ENCODE measurements at regions not wholly inside any gene's neighbourhood (a gene's known extent, or its start where the extent isn't known, plus 50 kb on each side); places are given as distances from the start of the nearest gene placed in this dataset.
"Not testable (repeated sequence)": the region's sequence is repeated elsewhere in the genome, so short reads cannot be mapped to it uniquely, and the experiment has no call there.

- H2BK15ac ChIP-seq (ENCODE audit: low read depth, low read length); H2BK20ac ChIP-seq (ENCODE audit: low read depth, low read length); H3K4me2 ChIP-seq (ENCODE audit: low read depth, low read length); H4K8ac ChIP-seq (ENCODE audit: low read depth in 2 of 2, low read length in 2 of 2); H3K4me3 ChIP-seq (ENCODE audit: insufficient read depth, low read depth, low read length); H4K20me1 ChIP-seq (ENCODE audit: insufficient read depth, low read length); H2AK9ac ChIP-seq (replicated peaks; ENCODE audit: low read depth, low read length, poor library complexity); H3K36me3 ChIP-seq (ENCODE audit: control insufficient read depth, insufficient read depth, low read length); H4K5ac ChIP-seq (ENCODE audit: low read depth, low read length); H2BK120ac ChIP-seq (ENCODE audit: low read depth, low read length); in situ Hi-C loops (cut with MboI; ENCODE audit: low sequenced_read_pairs); H3K14ac ChIP-seq (replicated peaks; ENCODE audit: low read depth, low read length); intact Hi-C loops (cut with micrococcal nuclease); dilution Hi-C loops (cut with HindIII; ENCODE audit: low sequenced_read_pairs, unreplicated experiment); H3K27ac ChIP-seq (ENCODE audit: insufficient read depth, low read length); H3K79me1 ChIP-seq (ENCODE audit: low read depth in 1 of 2, low read length in 2 of 2); H4K91ac ChIP-seq (ENCODE audit: insufficient read depth, low read depth, low read length); BruUV-seq (replicated peaks); ATAC-seq (ENCODE audit: low read depth); H3K23ac ChIP-seq (ENCODE audit: low read depth, low read length); H3K56ac ChIP-seq (ENCODE audit: extremely low read depth, insufficient read depth, low read length); H2BK5ac ChIP-seq (ENCODE audit: low read depth, low read length, poor library complexity, severe bottlenecking); H2AFZ ChIP-seq (replicated peaks; ENCODE audit: low read length, poor library complexity); H2AK5ac ChIP-seq (ENCODE audit: low read depth, low read length); DNase-seq; CTCF ChIA-PET; H3K18ac ChIP-seq (ENCODE audit: low read depth, low read length); H3K9me1 ChIP-seq (ENCODE audit: insufficient read depth, low read length); H3K9me3 ChIP-seq (ENCODE audit: control insufficient read depth, insufficient read depth, low read length); H3K9ac ChIP-seq (ENCODE audit: low read depth, low read length); H3K4me1 ChIP-seq (ENCODE audit: control insufficient read depth, insufficient read depth, low read length); H3K4ac ChIP-seq (ENCODE audit: low read depth, low read length); H3K27me3 ChIP-seq (ENCODE audit: control insufficient read depth, insufficient read depth, low read length); POLR2A ChIA-PET (ENCODE audit: unreplicated experiment): not testable (repeated sequence)
- WGBS, 2 experiments (ENCODE audit: extremely low coverage in 2 of 2, insufficient read length in 1 of 2), result no CpG with 5 or more reads among the region's 2 CpGs
Observed at GRCh38 chr1:120586053-120586452, 137.7 kb upstream of the NBPF26 start.

GRCh38 chr1:120588811-120589210, 134.9 kb upstream of the NBPF26 start:
- H3K4me2 ChIP-seq (ENCODE audit: low read depth, low read length); H3K4me1 ChIP-seq (ENCODE audit: control insufficient read depth, insufficient read depth, low read length); H3K18ac ChIP-seq (ENCODE audit: low read depth, low read length); H3K9me3 ChIP-seq (ENCODE audit: control insufficient read depth, insufficient read depth, low read length); H2BK5ac ChIP-seq (ENCODE audit: low read depth, low read length, poor library complexity, severe bottlenecking); H2BK120ac ChIP-seq (ENCODE audit: low read depth, low read length); H3K36me3 ChIP-seq (ENCODE audit: control insufficient read depth, insufficient read depth, low read length); H3K4ac ChIP-seq (ENCODE audit: low read depth, low read length); H3K56ac ChIP-seq (ENCODE audit: extremely low read depth, insufficient read depth, low read length); H3K79me1 ChIP-seq (ENCODE audit: low read depth in 1 of 2, low read length in 2 of 2); H4K5ac ChIP-seq (ENCODE audit: low read depth, low read length); H3K27ac ChIP-seq (ENCODE audit: insufficient read depth, low read length); H4K91ac ChIP-seq (ENCODE audit: insufficient read depth, low read depth, low read length); POLR2A ChIA-PET (ENCODE audit: unreplicated experiment); H3K27me3 ChIP-seq (ENCODE audit: control insufficient read depth, insufficient read depth, low read length); H2AK9ac ChIP-seq (replicated peaks; ENCODE audit: low read depth, low read length, poor library complexity); H2BK20ac ChIP-seq (ENCODE audit: low read depth, low read length); H2BK15ac ChIP-seq (ENCODE audit: low read depth, low read length); in situ Hi-C loops (cut with MboI; ENCODE audit: low sequenced_read_pairs); BruUV-seq (replicated peaks); DNase-seq; H2AFZ ChIP-seq (replicated peaks; ENCODE audit: low read length, poor library complexity); H3K9ac ChIP-seq (ENCODE audit: low read depth, low read length); H2AK5ac ChIP-seq (ENCODE audit: low read depth, low read length); H3K9me1 ChIP-seq (ENCODE audit: insufficient read depth, low read length); ATAC-seq (ENCODE audit: low read depth); intact Hi-C loops (cut with micrococcal nuclease); H4K20me1 ChIP-seq (ENCODE audit: insufficient read depth, low read length); H3K23ac ChIP-seq (ENCODE audit: low read depth, low read length); H3K14ac ChIP-seq (replicated peaks; ENCODE audit: low read depth, low read length); H4K8ac ChIP-seq (ENCODE audit: low read depth in 2 of 2, low read length in 2 of 2); dilution Hi-C loops (cut with HindIII; ENCODE audit: low sequenced_read_pairs, unreplicated experiment); CTCF ChIA-PET; H3K4me3 ChIP-seq (ENCODE audit: insufficient read depth, low read depth, low read length): not testable (repeated sequence)
- WGBS, 2 experiments (ENCODE audit: extremely low coverage in 2 of 2, insufficient read length in 1 of 2), result no CpG with 5 or more reads among the region's 1 CpG

Measured in IMR-90 (cell line).